H9 (cell line): ENCODE measurements at regions not wholly inside any gene's neighbourhood (a gene's known extent, or its start where the extent isn't known, plus 50 kb on each side); places are given as distances from the start of the nearest gene placed in this dataset.

Experiments
- DNase-seq: peaks from one replicate; pipeline ENCODE4 v3.0.0-alpha.2; 2017
- H2AFZ ChIP-seq: one replicate; pipeline ENCODE4 v1.6.1; 2013; ENCODE audit warnings: mild to moderate bottlenecking, low read length, control low read depth, moderate library complexity
- H2AK5ac ChIP-seq: 2 replicates; pipeline ENCODE4 v1.6.1; 2013; ENCODE audit warnings: low read length, control low read depth, mixed read lengths; ENCODE audit not compliant: insufficient read length
- H2BK120ac ChIP-seq: one replicate; pipeline ENCODE4 v1.6.1; 2013; ENCODE audit warnings: low read depth, mild to moderate bottlenecking, low read length, control low read depth, inconsistent platforms; ENCODE audit not compliant: poor library complexity, severe bottlenecking
- H2BK12ac ChIP-seq: 2 replicates; pipeline ENCODE4 v1.6.1; 2013; ENCODE audit warnings: low read length, control low read depth, mixed read lengths, low read depth; ENCODE audit not compliant: insufficient read length
- H2BK15ac ChIP-seq: 2 replicates; pipeline ENCODE4 v1.6.1; 2013; ENCODE audit warnings: low read depth, low read length, control low read depth
- H2BK20ac ChIP-seq: one replicate; pipeline ENCODE4 v1.6.1; 2013; ENCODE audit warnings: low read depth, mild to moderate bottlenecking, low read length, control low read depth, inconsistent platforms; ENCODE audit not compliant: poor library complexity, severe bottlenecking
- H2BK5ac ChIP-seq: 2 replicates; pipeline ENCODE4 v1.6.1; 2013; ENCODE audit warnings: low read length, control low read depth, mixed read lengths; ENCODE audit not compliant: insufficient read length
- H3K14ac ChIP-seq: 2 replicates; pipeline ENCODE4 v1.6.1; 2013; ENCODE audit warnings: low read length, control low read depth; ENCODE audit not compliant: insufficient read depth
- H3K18ac ChIP-seq: 2 replicates; pipeline ENCODE4 v1.6.1; 2013; ENCODE audit warnings: low read depth, mild to moderate bottlenecking, mixed read lengths, low read length, control low read depth; ENCODE audit not compliant: insufficient read length
- H3K23ac ChIP-seq: 2 replicates; pipeline ENCODE4 v1.6.1; 2013; ENCODE audit warnings: low read length, control low read depth, mixed read lengths, low read depth; ENCODE audit not compliant: insufficient read length
- H3K23me2 ChIP-seq: 2 replicates; pipeline ENCODE4 v1.6.1; 2013; ENCODE audit warnings: low read depth, mild to moderate bottlenecking, mixed read lengths, low read length, control low read depth; ENCODE audit not compliant: insufficient read length, poor library complexity, severe bottlenecking
- H3K27ac ChIP-seq: 2 replicates; pipeline ENCODE4 v1.5.1; 2013; ENCODE audit warnings: low read length, control low read depth, mixed read lengths, low read depth; ENCODE audit not compliant: insufficient read length
- H3K27me3 ChIP-seq: 2 replicates; pipeline ENCODE4 v1.6.1; 2013; ENCODE audit warnings: low read length, control low read depth, inconsistent platforms; ENCODE audit not compliant: insufficient read depth
- H3K4ac ChIP-seq: 2 replicates; pipeline ENCODE4 v1.6.1; 2013; ENCODE audit warnings: low read depth, mild to moderate bottlenecking, control low read depth, inconsistent platforms, low read length, moderate library complexity
- H3K4me1 ChIP-seq: 2 replicates; pipeline ENCODE4 v1.6.1; 2013; ENCODE audit warnings: low read length, control low read depth, inconsistent platforms; ENCODE audit not compliant: insufficient read depth
- H3K4me2 ChIP-seq: 2 replicates; pipeline ENCODE4 v1.6.1; 2013; ENCODE audit warnings: low read length, control low read depth, mixed read lengths; ENCODE audit not compliant: insufficient read length, insufficient read depth
- H3K56ac ChIP-seq: 2 replicates; pipeline ENCODE4 v1.6.1; 2013; ENCODE audit warnings: low read depth, mild to moderate bottlenecking, mixed read lengths, low read length, control low read depth; ENCODE audit not compliant: insufficient read length
- H3K79me1 ChIP-seq: 2 replicates; pipeline ENCODE4 v1.6.1; 2013; ENCODE audit warnings: low read depth, mild to moderate bottlenecking, moderate library complexity, low read length, control low read depth, inconsistent platforms; ENCODE audit not compliant: insufficient read depth, poor library complexity, severe bottlenecking
- H3K79me2 ChIP-seq: 2 replicates; pipeline ENCODE4 v1.6.1; 2013; ENCODE audit warnings: low read length, control low read depth, inconsistent platforms; ENCODE audit not compliant: insufficient read depth
- H3K9ac ChIP-seq: 2 replicates; pipeline ENCODE4 v1.6.1; 2013; ENCODE audit warnings: low read length, control low read depth, mixed read lengths; ENCODE audit not compliant: insufficient read length; ENCODE audit errors: extremely low read depth
- H3K9me3 ChIP-seq: one replicate; pipeline ENCODE4 v1.6.1; 2013; ENCODE audit warnings: low read depth, low read length, inconsistent platforms; ENCODE audit not compliant: control insufficient read depth
- H3T11ph ChIP-seq: one replicate; pipeline ENCODE4 v1.6.1; 2013; ENCODE audit warnings: mild to moderate bottlenecking, low read length, control low read depth, inconsistent platforms
- H4K20me1 ChIP-seq: one replicate; pipeline ENCODE4 v1.6.1; 2013; ENCODE audit not compliant: control insufficient read depth, insufficient read length, insufficient read depth
- H4K5ac ChIP-seq: 2 replicates; pipeline ENCODE4 v1.6.1; 2013; ENCODE audit warnings: low read depth, mild to moderate bottlenecking, mixed read lengths, low read length, control low read depth; ENCODE audit not compliant: insufficient read length
- H4K8ac ChIP-seq: replicated peaks from 2 replicates; pipeline ENCODE4 v1.6.1; 2013; ENCODE audit warnings: low read length, control low read depth, mixed read lengths, low read depth; ENCODE audit not compliant: insufficient read length
- H4K91ac ChIP-seq: 2 replicates; pipeline ENCODE4 v1.6.1; 2013; ENCODE audit warnings: low read depth, mild to moderate bottlenecking, moderate library complexity, mixed read lengths, low read length, control low read depth; ENCODE audit not compliant: insufficient read length
- H3K27ac Mint-ChIP-seq, 3 experiments: 2 replicates in 2 of 3; 3 replicates in 1 of 3; pipeline ENCODE4 v1.8.0; 2020 to 2021; ENCODE audit warnings: mixed read lengths in 3 of 3, mild to moderate bottlenecking in 1 of 3, moderate library complexity in 1 of 3
- H3K27me3 Mint-ChIP-seq: 2 replicates; pipeline ENCODE4 v1.8.0; 2021; ENCODE audit warnings: low read depth, mild to moderate bottlenecking, moderate library complexity, mixed read lengths
- H3K36me3 Mint-ChIP-seq, 3 experiments: 2 replicates in 2 of 3; 3 replicates in 1 of 3; pipeline ENCODE4 v1.8.0; 2020 to 2021; ENCODE audit warnings: low read depth in 3 of 3, mixed read lengths in 3 of 3; ENCODE audit not compliant: insufficient read depth in 1 of 3
- H3K4me1 Mint-ChIP-seq, 2 experiments: 2 replicates each; pipeline ENCODE4 v1.8.0; 2020; ENCODE audit warnings: mixed read lengths in 2 of 2
- H3K4me3 Mint-ChIP-seq, 2 experiments: 2 replicates in 1 of 2; 3 replicates in 1 of 2; pipeline ENCODE4 v1.8.0; 2020 to 2021; ENCODE audit warnings: mild to moderate bottlenecking in 2 of 2, mixed read lengths in 2 of 2, moderate library complexity in 1 of 2
- H3K9me3 Mint-ChIP-seq, 2 experiments: 2 replicates in 1 of 2; 3 replicates in 1 of 2; pipeline ENCODE4 v1.8.0; 2020; ENCODE audit warnings: mild to moderate bottlenecking in 2 of 2, mixed read lengths in 2 of 2, moderate library complexity in 1 of 2
- WGBS: extraction: QIAGEN DNeasy Blood & Tissue Kit; methylation state at CpG from one replicate; pipeline ENCODE4 v1.1.7; 2013; ENCODE audit warnings: missing lambda C conversion rate, low lambda C conversion rate, mixed read lengths; ENCODE audit not compliant: insufficient read length; ENCODE audit errors: extremely low coverage; 5-methylcytosine and 5-hydroxymethylcytosine counted together
- TF ChIP-seq, protein P1 (sequence below): fragments of 200-600 bp; sonication (generic); conservative IDR thresholded peaks from 3 replicates; pipeline ENCODE4 v1.8.0; 2021; ENCODE audit warnings: antibody characterized with exemption, mild to moderate bottlenecking

DNA sequence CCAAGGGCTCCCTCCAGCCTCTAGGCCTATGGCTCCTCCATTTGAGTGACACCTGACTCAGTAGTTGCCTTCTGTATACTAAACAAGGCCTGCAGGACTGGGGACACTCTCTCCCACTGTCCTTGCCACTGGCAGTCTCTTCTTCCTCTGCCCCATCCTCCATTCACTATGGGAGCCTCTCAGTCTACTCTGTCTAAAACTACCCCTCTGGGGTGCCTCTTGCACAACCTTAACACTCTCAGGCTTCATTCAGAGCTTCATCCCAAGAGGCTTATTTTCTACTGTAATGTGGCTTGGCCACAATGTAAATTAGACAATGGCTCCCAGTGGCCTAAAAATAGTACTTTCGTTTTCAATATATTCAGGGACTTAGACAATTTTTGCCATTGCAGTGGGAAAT is 133.0 kb downstream of the ZC4H2 start:
- Histone ChIP-seq H2AFZ (no peak overlapping the region), H2BK120ac (no peak overlapping the region), H3K23me2 (no peaks in the 10 kb centered on the region), H2BK20ac (no peak overlapping the region), H3K4me1 (no peaks in the 10 kb centered on the region), H2BK15ac (no peak overlapping the region), H3K56ac (no peak overlapping the region), H3K4ac (no peak overlapping the region), H3K27me3 (no peaks in the 10 kb centered on the region), H3K4me2 (no peak overlapping the region), H3K14ac (no peak overlapping the region), H4K5ac (no peak overlapping the region), H3K18ac (no peak overlapping the region), H2BK12ac (no peak overlapping the region), H3K9me3 (peaks cover 38% of the 10 kb centered on the region), H4K8ac (no peak overlapping the region), H2BK5ac (no peak overlapping the region), H3K79me2 (no peaks in the 10 kb centered on the region), H3T11ph (no peak overlapping the region), H3K9ac (no peak overlapping the region), H3K27ac (no peak overlapping the region), H3K79me1 (no peaks in the 10 kb centered on the region), H4K91ac (no peak overlapping the region), H4K20me1 (no peaks in the 10 kb centered on the region), H2AK5ac (no peak overlapping the region), H3K23ac (no peak overlapping the region)
- TF ChIP-seq, protein P1, sequence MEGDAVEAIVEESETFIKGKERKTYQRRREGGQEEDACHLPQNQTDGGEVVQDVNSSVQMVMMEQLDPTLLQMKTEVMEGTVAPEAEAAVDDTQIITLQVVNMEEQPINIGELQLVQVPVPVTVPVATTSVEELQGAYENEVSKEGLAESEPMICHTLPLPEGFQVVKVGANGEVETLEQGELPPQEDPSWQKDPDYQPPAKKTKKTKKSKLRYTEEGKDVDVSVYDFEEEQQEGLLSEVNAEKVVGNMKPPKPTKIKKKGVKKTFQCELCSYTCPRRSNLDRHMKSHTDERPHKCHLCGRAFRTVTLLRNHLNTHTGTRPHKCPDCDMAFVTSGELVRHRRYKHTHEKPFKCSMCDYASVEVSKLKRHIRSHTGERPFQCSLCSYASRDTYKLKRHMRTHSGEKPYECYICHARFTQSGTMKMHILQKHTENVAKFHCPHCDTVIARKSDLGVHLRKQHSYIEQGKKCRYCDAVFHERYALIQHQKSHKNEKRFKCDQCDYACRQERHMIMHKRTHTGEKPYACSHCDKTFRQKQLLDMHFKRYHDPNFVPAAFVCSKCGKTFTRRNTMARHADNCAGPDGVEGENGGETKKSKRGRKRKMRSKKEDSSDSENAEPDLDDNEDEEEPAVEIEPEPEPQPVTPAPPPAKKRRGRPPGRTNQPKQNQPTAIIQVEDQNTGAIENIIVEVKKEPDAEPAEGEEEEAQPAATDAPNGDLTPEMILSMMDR, result no peak
- H3K36me3 Mint-ChIP-seq, result no peaks in the 10 kb centered on the region; a peak in 3 of 7 replicates
- no CpG with 5 or more reads among the region's 1 CpG for WGBS
- no peak overlapping the region for H3K4me3 Mint-ChIP-seq
- no peaks in the 10 kb centered on the region for H3K27me3 Mint-ChIP-seq
- DNase-seq, result no peak
- peaks cover 19 to 58% of the 10 kb centered on the region in 2 experiments for H3K9me3 Mint-ChIP-seq
- H3K4me1 Mint-ChIP-seq, result no peaks in the 10 kb centered on the region
- H3K27ac Mint-ChIP-seq, result no peak overlapping the region
